ENCODE measurements at regions not wholly inside any gene's neighbourhood (a gene's known extent, or its start where the extent isn't known, plus 50 kb on each side); places are given as distances from the start of the nearest gene placed in this dataset.
A peak's percentile ranks its signal among the peaks of the same experiment; 100 is the strongest.

DNA sequence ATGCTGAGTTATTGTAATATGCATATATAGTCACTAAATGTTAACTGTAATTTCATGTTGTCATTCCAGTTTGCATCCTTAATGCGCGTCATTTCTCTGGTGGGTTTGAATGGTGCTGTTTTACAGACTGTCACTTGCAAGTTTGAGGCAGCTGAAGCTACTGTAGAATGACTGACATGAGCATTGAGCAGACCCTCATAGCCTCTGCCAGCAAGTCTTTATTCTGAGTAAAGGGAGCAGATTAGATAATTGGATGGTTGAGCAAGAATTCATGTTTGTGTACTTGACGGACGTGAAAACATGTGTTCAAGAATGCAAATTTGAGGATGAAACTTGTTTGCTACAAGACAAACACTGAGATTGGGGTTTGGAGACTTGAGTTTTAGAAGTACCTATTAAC is 854.8 kb upstream of the KLHL29 start:
- TF ChIP-seq, protein P1, sequence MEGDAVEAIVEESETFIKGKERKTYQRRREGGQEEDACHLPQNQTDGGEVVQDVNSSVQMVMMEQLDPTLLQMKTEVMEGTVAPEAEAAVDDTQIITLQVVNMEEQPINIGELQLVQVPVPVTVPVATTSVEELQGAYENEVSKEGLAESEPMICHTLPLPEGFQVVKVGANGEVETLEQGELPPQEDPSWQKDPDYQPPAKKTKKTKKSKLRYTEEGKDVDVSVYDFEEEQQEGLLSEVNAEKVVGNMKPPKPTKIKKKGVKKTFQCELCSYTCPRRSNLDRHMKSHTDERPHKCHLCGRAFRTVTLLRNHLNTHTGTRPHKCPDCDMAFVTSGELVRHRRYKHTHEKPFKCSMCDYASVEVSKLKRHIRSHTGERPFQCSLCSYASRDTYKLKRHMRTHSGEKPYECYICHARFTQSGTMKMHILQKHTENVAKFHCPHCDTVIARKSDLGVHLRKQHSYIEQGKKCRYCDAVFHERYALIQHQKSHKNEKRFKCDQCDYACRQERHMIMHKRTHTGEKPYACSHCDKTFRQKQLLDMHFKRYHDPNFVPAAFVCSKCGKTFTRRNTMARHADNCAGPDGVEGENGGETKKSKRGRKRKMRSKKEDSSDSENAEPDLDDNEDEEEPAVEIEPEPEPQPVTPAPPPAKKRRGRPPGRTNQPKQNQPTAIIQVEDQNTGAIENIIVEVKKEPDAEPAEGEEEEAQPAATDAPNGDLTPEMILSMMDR (IDR thresholded peaks at IDR 0.05; ENCODE audit: insufficient read depth, low read depth, low read length, missing control alignments), result no peak
- H3K4me3 ChIP-seq (ENCODE audit: low read length), result no peak overlapping the region
- DNase-seq (ENCODE audit: low read depth), result no peak

- DNase-seq (ENCODE audit: low read depth), result peak; percentile 38
- TF ChIP-seq, protein P1 (IDR thresholded peaks at IDR 0.05; ENCODE audit: insufficient read depth, low read depth, low read length, missing control alignments), result no peak
- no peak overlapping the region for H3K4me3 ChIP-seq (ENCODE audit: low read length)
Observed at GRCh38 chr2:22536133-22536532, 848.8 kb upstream of the KLHL29 start.

DNA sequence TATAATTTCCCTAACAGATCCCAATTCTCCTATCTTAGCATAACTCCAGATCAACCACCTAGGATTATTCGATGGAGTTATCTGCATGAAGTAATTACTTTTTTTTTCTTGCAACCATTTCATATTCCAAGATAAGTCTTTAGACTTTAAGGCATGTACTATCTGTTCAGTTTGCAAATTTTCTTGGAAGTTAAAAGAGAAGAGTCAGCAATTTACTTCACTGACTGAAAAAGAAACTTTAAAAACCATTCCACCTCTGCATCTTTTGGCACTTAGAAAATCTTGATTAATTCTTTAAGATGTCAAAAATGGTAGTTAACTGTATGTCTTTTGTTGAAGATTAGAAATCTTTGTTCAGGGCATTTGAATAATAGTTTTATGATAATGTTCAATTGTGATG is 830.5 kb upstream of the KLHL29 start:
- no peak for DNase-seq (ENCODE audit: low read depth)
- TF ChIP-seq, protein P1 (IDR thresholded peaks at IDR 0.05; ENCODE audit: insufficient read depth, low read depth, low read length, missing control alignments), result no peak
- H3K4me3 ChIP-seq (ENCODE audit: low read length), result no peak overlapping the region

GRCh38 chr2:22557406-22557805 is 827.6 kb upstream of the KLHL29 start:
- H3K4me3 ChIP-seq (ENCODE audit: low read length), result no peak overlapping the region
- TF ChIP-seq, protein P1 (IDR thresholded peaks at IDR 0.05; ENCODE audit: insufficient read depth, low read depth, low read length, missing control alignments), result no peak
- no peak for DNase-seq (ENCODE audit: low read depth)

DNA sequence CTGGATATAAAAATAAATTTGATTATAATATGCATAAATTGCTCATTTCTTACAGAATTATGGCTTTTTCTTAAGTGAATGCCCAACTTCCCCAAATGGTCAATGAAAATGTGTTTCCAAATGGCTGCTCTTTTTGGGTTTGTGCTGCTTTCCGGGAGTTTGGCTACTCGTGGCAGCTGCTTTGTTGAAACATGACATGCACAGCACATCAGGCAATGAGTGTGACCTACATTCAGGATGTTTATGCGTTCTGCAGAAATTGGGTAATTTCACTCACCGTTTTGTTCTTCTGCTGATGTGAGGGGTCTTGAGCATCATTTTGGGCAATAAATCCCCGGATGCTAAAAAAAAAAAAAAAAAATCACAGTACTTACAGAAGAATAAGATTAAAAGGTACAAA is 825.0 kb upstream of the KLHL29 start:
- TF ChIP-seq, protein P1 (IDR thresholded peaks at IDR 0.05; ENCODE audit: insufficient read depth, low read depth, low read length, missing control alignments), result no peak
- no peak for DNase-seq (ENCODE audit: low read depth)
- H3K4me3 ChIP-seq (ENCODE audit: low read length), result no peak overlapping the region

GRCh38 chr2:22579341-22579740 is 805.6 kb upstream of the KLHL29 start:
- TF ChIP-seq, protein P1 (IDR thresholded peaks at IDR 0.05; ENCODE audit: insufficient read depth, low read depth, low read length, missing control alignments), result no peak
- no peak for DNase-seq (ENCODE audit: low read depth)
- no peak overlapping the region for H3K4me3 ChIP-seq (ENCODE audit: low read length)

GRCh38 chr2:22582107-22582506 is 802.9 kb upstream of the KLHL29 start:
- no peak overlapping the region for H3K4me3 ChIP-seq (ENCODE audit: low read length)
- TF ChIP-seq, protein P1 (IDR thresholded peaks at IDR 0.05; ENCODE audit: insufficient read depth, low read depth, low read length, missing control alignments), result no peak
- no peak for DNase-seq (ENCODE audit: low read depth)

All from epithelial cell of esophagus (primary cell).